HG03095 (cell line): ENCODE measurements at regions not wholly inside any gene's neighbourhood (a gene's known extent, or its start where the extent isn't known, plus 50 kb on each side); places are given as distances from the start of the nearest gene placed in this dataset.

Source experiments
- ATAC-seq: cut with Tn5 transposase; IDR thresholded peaks from one replicate; pipeline ENCODE4 v1.9.1; 2021; ENCODE audit warnings: moderate library complexity; ENCODE audit not compliant: unreplicated experiment

DNA sequence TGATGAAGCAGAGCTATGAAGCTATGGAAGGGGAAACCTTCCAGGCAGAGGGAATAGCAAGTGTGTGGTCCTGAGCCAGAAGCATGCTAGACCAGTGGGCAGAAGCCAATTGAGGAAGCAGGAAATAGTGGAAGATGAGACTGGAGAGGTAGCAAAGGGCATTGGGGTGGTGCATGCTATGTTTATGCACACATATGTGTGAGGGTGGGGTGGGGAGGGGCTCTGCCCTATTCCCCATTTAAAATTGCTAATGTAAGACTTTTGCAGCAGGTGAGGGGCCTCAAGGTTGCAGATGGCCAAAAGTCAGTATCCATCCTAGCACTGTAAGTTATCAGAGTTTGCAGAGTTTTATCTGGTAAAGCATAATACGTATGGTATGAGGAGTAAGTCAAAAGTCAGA lies 626.6 kb upstream of the KIRREL3 start:
- ATAC-seq: no peak

GRCh38 chr11:127625402-127625801 lies 624.8 kb upstream of the KIRREL3 start:
- no peak for ATAC-seq

- ATAC-seq: no peak
These were observed 623.8 kb upstream of the KIRREL3 start for GRCh38 chr11:127624306-127624856.

- no peak for ATAC-seq
These were observed 622.1 kb upstream of the KIRREL3 start for GRCh38 chr11:127622686-127623085.

DNA sequence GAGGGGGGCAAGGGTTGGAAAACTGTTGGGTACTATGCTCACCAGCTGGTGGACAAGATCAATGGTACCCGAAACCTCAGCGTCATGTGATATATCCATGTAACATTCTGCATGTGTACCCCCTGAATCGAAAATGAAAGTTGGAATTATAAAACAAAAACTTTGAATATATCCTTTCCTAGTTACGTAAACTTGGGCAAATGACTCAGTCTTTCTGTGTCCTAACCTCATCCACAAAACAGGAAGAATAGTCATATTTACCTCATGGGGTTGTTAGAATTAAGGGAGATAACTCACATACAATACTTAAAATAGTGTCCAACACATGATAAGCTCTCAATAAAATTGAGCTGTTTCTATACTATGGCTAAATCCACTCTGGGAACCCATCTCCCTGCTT lies 620.1 kb upstream of the KIRREL3 start:
- no peak for ATAC-seq

DNA sequence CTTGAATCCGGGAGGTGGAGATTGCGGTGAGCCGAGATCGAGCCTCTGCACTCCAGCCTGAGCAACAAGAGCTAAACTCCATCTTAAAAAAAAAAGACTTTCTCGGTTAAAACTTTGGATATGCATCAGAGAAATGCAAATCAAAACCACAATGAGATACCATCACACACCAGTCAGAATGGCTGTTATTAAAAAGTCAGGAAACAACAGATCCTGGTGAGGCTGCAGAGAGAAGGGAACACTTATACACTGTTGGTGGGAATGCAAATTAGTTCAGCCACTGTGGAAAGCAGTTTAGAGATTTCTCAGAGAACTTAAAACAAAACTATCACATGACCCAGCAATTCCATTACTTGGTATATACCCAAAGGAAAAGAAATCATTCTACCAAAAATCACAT lies 619.4 kb upstream of the KIRREL3 start:
- no peak for ATAC-seq

DNA sequence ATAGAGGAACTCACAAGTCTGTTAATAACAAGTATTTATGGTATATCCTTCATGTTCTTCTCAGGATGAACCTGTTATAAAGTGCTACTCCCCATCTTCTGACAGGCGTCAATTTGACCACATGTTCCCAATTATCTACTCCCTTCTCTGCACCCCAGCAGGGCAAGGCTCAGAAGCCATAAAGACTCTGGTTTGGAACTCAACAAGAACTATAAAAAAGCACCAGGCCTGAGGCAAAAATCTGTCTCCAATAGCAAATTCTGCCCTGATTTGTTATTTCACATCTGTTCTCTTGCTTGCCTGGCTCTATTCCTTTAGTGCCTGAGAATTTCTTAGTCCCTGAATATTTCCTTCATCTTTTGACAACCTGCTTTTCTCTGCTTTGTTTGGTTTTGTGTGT lies 618.2 kb upstream of the KIRREL3 start:
- no peak for ATAC-seq

DNA sequence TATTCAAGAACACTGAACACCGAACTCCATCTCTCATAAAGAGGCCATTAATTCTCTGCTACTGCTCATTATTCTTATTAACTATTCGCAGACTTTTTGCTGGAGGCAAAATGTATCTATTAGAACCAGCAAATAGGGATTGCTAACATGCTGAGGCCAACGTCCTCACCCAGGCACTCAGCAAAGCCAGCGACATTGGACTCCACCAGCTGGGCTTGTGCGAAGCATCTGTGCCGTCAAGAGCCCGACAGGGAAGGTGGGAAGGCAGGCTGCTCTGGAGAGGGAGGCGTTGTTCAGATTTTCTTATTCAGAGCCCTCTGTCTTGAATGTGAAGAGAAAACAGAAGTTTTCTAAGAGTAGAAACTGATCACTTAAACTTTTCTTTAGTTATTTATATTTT lies 615.6 kb upstream of the KIRREL3 start:
- ATAC-seq: no peak

DNA sequence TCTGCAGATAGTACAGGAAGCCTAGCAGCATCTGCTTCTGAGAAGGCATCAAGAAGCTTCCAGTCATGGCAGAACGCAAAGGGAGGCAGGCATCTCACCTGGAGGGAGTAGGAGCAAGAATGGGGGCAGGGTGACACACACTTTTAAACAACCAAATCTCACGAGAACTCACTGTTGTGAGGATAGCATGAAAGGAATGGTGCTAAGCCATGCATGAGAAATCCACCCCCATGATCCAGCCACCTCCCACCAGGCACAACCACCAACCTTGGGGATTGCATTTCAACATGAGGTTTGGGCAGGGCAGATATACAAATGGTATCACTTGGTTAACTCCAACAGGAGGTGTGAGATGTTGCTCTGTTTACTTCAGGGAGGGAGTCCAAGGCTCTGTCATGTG lies 612.0 kb upstream of the KIRREL3 start:
- ATAC-seq: no peak

GRCh38 chr11:127609025-127609773 lies 608.6 kb upstream of the KIRREL3 start:
- ATAC-seq: no peak

GRCh38 chr11:127607487-127608085 lies 607.0 kb upstream of the KIRREL3 start:
- ATAC-seq: no peak

DNA sequence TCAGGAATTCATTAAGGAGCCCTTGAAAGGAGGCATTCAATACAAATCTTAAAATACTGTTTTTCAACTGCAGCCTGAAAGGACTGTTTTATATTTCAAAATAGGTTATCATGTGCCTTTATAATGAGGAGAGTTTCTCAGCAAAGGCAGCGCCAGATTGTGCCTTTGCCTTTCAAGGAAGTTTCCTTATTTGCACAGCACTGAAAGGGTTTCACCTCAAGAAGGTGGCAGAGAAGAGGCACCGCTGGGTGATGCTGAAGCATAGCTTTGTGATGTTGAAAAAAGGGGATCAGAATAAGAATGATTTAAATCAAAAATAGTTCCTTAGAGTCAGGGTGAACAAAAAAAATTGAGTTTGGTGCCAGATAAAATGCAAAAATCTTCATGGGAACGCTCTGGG lies 601.0 kb upstream of the KIRREL3 start:
- no peak for ATAC-seq

GRCh38 chr11:127600674-127601073 lies 600.1 kb upstream of the KIRREL3 start:
- ATAC-seq: no peak

GRCh38 chr11:127598476-127598875 lies 597.9 kb upstream of the KIRREL3 start:
- ATAC-seq: no peak

- ATAC-seq: no peak
These were observed 595.9 kb upstream of the KIRREL3 start for GRCh38 chr11:127596433-127596832.

- no peak for ATAC-seq
These were observed 591.8 kb upstream of the KIRREL3 start for GRCh38 chr11:127592371-127592770.

GRCh38 chr11:127590314-127590713 lies 589.7 kb upstream of the KIRREL3 start:
- no peak for ATAC-seq

GRCh38 chr11:127588431-127588830 lies 587.9 kb upstream of the KIRREL3 start:
- no peak for ATAC-seq

DNA sequence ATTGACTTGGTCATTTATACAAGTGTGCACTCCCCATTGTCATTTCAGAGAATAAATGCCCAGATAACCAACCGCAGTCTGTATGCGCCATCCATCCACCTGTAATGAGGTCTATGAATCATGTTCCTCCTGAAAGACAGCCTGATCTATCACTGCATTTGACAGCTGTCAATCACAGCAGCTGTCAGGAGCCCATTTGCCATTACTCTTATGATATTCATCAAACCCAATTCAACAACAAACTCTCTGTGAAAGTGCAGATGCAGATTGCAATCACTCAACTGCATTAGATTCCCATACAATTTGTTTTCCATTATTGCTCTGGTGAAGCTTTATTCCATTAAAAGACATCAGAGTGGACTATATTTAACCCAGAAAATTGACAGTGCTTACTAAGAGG lies 586.9 kb upstream of the KIRREL3 start:
- ATAC-seq: no peak

GRCh38 chr11:127576210-127576609 lies 575.6 kb upstream of the KIRREL3 start:
- no peak for ATAC-seq

DNA sequence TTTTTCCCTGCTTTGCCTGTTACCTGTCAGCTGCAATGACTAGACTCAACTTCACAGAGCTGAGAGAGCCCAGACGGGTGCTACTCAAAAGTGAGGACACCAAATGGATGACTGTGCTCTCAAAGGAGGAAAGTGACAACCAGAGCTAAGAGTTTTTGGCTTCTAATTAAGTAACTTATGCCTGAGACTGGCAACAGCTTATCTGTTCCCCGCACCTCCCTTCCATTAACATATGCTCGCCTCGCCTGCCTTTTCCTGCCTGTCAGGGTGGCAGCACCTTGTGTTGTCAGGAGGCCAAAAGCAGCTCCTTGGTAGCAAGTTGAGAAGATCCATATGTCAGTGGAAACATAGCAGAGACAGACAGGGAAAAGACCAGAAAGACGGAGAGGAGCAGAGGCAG lies 573.9 kb upstream of the KIRREL3 start:
- ATAC-seq: no peak

DNA sequence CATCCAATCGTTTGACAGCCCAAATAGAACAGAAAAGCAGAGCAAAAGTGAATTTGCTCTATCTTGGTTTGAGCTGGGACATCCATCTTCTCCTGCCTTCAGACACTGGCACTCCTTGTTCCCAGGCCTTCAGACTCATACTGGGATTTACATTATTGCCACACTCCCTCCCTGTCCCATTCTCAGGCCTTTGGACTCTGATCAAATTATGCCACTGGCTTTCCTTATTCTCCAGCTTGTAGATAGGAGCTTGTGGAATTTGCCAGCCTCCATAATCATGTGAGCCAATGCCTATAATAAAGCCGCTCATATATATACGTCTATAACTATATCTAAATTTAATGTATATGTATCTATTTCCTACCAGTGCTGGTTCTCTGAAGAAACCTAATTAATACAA lies 568.3 kb upstream of the KIRREL3 start:
- no peak for ATAC-seq
